HEK293 (cell line): ENCODE measurements at regions not wholly inside any gene's neighbourhood (a gene's known extent, or its start where the extent isn't known, plus 50 kb on each side); places are given as distances from the start of the nearest gene placed in this dataset.
A peak's percentile ranks its signal among the peaks of the same experiment; 100 is the strongest.

Source experiments
- GLI4 ChIP-seq: fragments of 450-650 bp; formaldehyde crosslinking; IDR thresholded peaks from 2 replicates; pipeline ENCODE4 v1.5.1; 2016; ENCODE audit warnings: missing biosample characterization, missing genetic modification characterization
- GLIS1 ChIP-seq: fragments of 450-650 bp; formaldehyde crosslinking; IDR thresholded peaks from 2 replicates; pipeline ENCODE4 v1.5.1; 2016; ENCODE audit warnings: missing biosample characterization, missing genetic modification characterization
- KLF8 ChIP-seq: fragments of 450-650 bp; formaldehyde crosslinking; IDR thresholded peaks from 2 replicates; pipeline ENCODE4 v1.5.1; 2016; ENCODE audit warnings: missing biosample characterization, missing genetic modification characterization
- OSR2 ChIP-seq: fragments of 450-650 bp; formaldehyde crosslinking; IDR thresholded peaks from 2 replicates; pipeline ENCODE4 v1.5.1; 2016; ENCODE audit warnings: missing biosample characterization, missing genetic modification characterization
- SCRT1 ChIP-seq: fragments of 450-650 bp; formaldehyde crosslinking; IDR thresholded peaks from 2 replicates; pipeline ENCODE4 v1.5.1; 2016; ENCODE audit warnings: missing biosample characterization, missing genetic modification characterization, borderline replicate concordance
- TCF7L2 ChIP-seq: IDR thresholded peaks from 2 replicates; pipeline ENCODE4 v1.6.1; 2011; ENCODE audit warnings: low read depth, mild to moderate bottlenecking, inconsistent platforms, low read length, moderate library complexity, borderline replicate concordance
- TRIM28 ChIP-seq: IDR thresholded peaks from 2 replicates; pipeline ENCODE4 v1.6.1; 2011; ENCODE audit warnings: low read length, control low read depth, borderline replicate concordance
- TSHZ1 ChIP-seq: fragments of 450-650 bp; formaldehyde crosslinking; IDR thresholded peaks from 2 replicates; pipeline ENCODE4 v1.5.1; 2016; ENCODE audit warnings: missing biosample characterization, missing genetic modification characterization, borderline replicate concordance
- ZBTB48 ChIP-seq: fragments of 450-650 bp; formaldehyde crosslinking; IDR thresholded peaks from 2 replicates; pipeline ENCODE4 v1.5.1; 2016; ENCODE audit warnings: missing biosample characterization, missing genetic modification characterization
- ZBTB8A ChIP-seq: fragments of 450-650 bp; formaldehyde crosslinking; IDR thresholded peaks from 2 replicates; pipeline ENCODE4 v1.5.1; 2016; ENCODE audit warnings: missing biosample characterization, missing genetic modification characterization
- ZIC2 ChIP-seq: fragments of 450-650 bp; formaldehyde crosslinking; IDR thresholded peaks from 2 replicates; pipeline ENCODE4 v1.5.1; 2016; ENCODE audit warnings: missing biosample characterization, missing genetic modification characterization
- ZNF138 ChIP-seq: fragments of 450-650 bp; formaldehyde crosslinking; IDR thresholded peaks from 2 replicates; pipeline ENCODE4 v1.5.1; 2016; ENCODE audit warnings: missing biosample characterization, missing genetic modification characterization, borderline replicate concordance
- ZNF239 ChIP-seq: fragments of 450-650 bp; formaldehyde crosslinking; IDR thresholded peaks from 2 replicates; pipeline ENCODE4 v1.5.1; 2016; ENCODE audit warnings: missing biosample characterization, missing genetic modification characterization
- ZNF292 ChIP-seq: fragments of 450-650 bp; formaldehyde crosslinking; IDR thresholded peaks from 2 replicates; pipeline ENCODE4 v1.5.1; 2016; ENCODE audit warnings: low read depth, missing biosample characterization, missing genetic modification characterization, borderline replicate concordance
- ZNF362 ChIP-seq: fragments of 450-650 bp; formaldehyde crosslinking; IDR thresholded peaks from 2 replicates; pipeline ENCODE4 v1.5.1; 2016; ENCODE audit warnings: missing biosample characterization, missing genetic modification characterization
- ZNF518A ChIP-seq: fragments of 450-650 bp; formaldehyde crosslinking; conservative IDR thresholded peaks from 2 replicates; pipeline ENCODE4 v1.5.1; 2016; ENCODE audit warnings: low read depth, missing biosample characterization, missing genetic modification characterization
- ZNF549 ChIP-seq: fragments of 450-650 bp; IDR thresholded peaks from 2 replicates; pipeline ENCODE4 v1.5.1; 2018; ENCODE audit warnings: missing biosample characterization, missing genetic modification characterization, mild to moderate bottlenecking, inconsistent platforms, moderate library complexity
- ZNF558 ChIP-seq: fragments of 450-650 bp; formaldehyde crosslinking; IDR thresholded peaks from 2 replicates; pipeline ENCODE4 v1.5.1; 2016; ENCODE audit warnings: missing biosample characterization, missing genetic modification characterization
- ZNF571 ChIP-seq: fragments of 450-650 bp; formaldehyde crosslinking; IDR thresholded peaks from 2 replicates; pipeline ENCODE4 v1.5.0; 2017; ENCODE audit warnings: missing biosample characterization, missing genetic modification characterization
- ZNF596 ChIP-seq: fragments of 450-650 bp; IDR thresholded peaks from 2 replicates; pipeline ENCODE4 v1.5.0; 2018; ENCODE audit warnings: missing biosample characterization, mild to moderate bottlenecking, missing genetic modification characterization, moderate library complexity
- ZNF629 ChIP-seq: fragments of 450-650 bp; formaldehyde crosslinking; IDR thresholded peaks from 2 replicates; pipeline ENCODE4 v1.5.1; 2017; ENCODE audit warnings: missing biosample characterization, missing genetic modification characterization
- ZNF645 ChIP-seq: fragments of 450-650 bp; formaldehyde crosslinking; IDR thresholded peaks from 2 replicates; pipeline ENCODE4; 2016; ENCODE audit warnings: missing biosample characterization, missing genetic modification characterization
- ZNF654 ChIP-seq: fragments of 450-650 bp; formaldehyde crosslinking; IDR thresholded peaks from 2 replicates; pipeline ENCODE4 v1.5.1; 2016; ENCODE audit warnings: low read depth, missing biosample characterization, missing genetic modification characterization
- ZNF76 ChIP-seq: fragments of 450-650 bp; formaldehyde crosslinking; IDR thresholded peaks from 2 replicates; pipeline ENCODE4; 2016; ENCODE audit warnings: low read depth, missing biosample characterization, missing genetic modification characterization, borderline replicate concordance
- ZSCAN18 ChIP-seq: fragments of 450-650 bp; formaldehyde crosslinking; IDR thresholded peaks from 2 replicates; pipeline ENCODE4 v1.5.1; 2016; ENCODE audit warnings: missing biosample characterization, missing genetic modification characterization

GRCh38 chr4:66564901-66565651 is 894.8 kb upstream of the EPHA5 start (continued):
- no peak for TF ChIP-seq ZSCAN18 (tag by site-specific recombination)
- TF ChIP-seq ZNF645 = no peak
- no peak for TF ChIP-seq ZNF549
- peak; percentile 38; the same call in 1 of the 2 replicates for TF ChIP-seq ZNF362
- peak; percentile 94 for TF ChIP-seq OSR2 (tag by site-specific recombination)
- peak; percentile 94 for TF ChIP-seq ZNF596 (tag by site-specific recombination)
- 0 out of 2 replicates have a peak, but pooled peaks have one; percentile 27 for TF ChIP-seq SCRT1 (tag by site-specific recombination)
- no peak for TF ChIP-seq GLI4 (tag by site-specific recombination)
- TF ChIP-seq KLF8 (tag by site-specific recombination) = 0 out of 2 replicates have a peak, but pooled peaks have one; percentile 53
- TF ChIP-seq ZNF138 (tag by site-specific recombination) = no peak
- TF ChIP-seq ZNF518A (tag by site-specific recombination) = peak; percentile 44; the same call in 1 of the 2 replicates
- peak; percentile 62 for TF ChIP-seq TRIM28
- TF ChIP-seq ZBTB8A = peak; percentile 65
- 0 out of 2 replicates have a peak, but pooled peaks have one; percentile 9 for TF ChIP-seq ZNF654
- TF ChIP-seq ZNF239 (tag by site-specific recombination) = no peak
- no peak for TF ChIP-seq ZBTB48 (tag by site-specific recombination)
- peak; percentile 82; the same call in 1 of the 2 replicates for TF ChIP-seq TCF7L2
- peak; percentile 16; the same call in 1 of the 2 replicates for TF ChIP-seq ZIC2
- no peak for TF ChIP-seq ZNF292 (tag by site-specific recombination)
- TF ChIP-seq TSHZ1 (tag by site-specific recombination) = peak; percentile 84
- peak; percentile 72 for TF ChIP-seq GLIS1 (tag by site-specific recombination)
- no peak for TF ChIP-seq ZNF76
- peak; percentile 94 for TF ChIP-seq ZNF629 (tag by site-specific recombination)
- TF ChIP-seq ZNF571 (tag by site-specific recombination) = no peak
- TF ChIP-seq ZNF558 (tag by site-specific recombination) = no peak; the same call in 1 of the 2 replicates
